ENCODE measurements at regions not wholly inside any gene's neighbourhood (a gene's known extent, or its start where the extent isn't known, plus 50 kb on each side); places are given as distances from the start of the nearest gene placed in this dataset.
"Not testable (repeated sequence)": the region's sequence is repeated elsewhere in the genome, so short reads cannot be mapped to it uniquely, and the experiment has no call there.

DNA sequence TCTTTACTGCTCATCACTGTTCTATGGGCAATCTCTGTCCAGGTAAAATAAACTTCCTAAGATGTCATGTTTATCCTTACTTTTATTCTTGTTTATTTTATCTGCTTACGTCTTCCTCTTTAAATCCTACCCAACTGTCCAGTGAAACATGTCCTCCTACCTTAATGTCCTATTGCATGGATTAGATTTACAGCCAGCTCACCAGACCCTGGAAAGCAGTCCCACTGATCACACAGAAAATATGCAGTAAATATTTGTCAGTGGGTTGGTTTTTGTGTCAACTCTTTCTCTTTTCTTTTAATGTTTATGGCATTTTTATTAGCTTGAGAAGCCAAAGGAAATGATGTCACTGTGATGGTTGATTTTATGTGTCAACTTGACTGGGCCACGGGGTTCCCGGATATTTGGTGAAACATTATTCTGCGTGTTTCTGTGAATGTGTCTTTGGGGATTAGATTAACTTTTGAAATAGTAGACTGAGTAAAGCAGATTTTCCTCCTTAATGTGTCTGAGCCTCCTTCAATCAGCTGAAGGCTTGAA lies 258.3 kb downstream of the SRGAP2C start:
- DNase-seq (ENCODE audit: low read depth in 2 of 2) = no peak

DNA sequence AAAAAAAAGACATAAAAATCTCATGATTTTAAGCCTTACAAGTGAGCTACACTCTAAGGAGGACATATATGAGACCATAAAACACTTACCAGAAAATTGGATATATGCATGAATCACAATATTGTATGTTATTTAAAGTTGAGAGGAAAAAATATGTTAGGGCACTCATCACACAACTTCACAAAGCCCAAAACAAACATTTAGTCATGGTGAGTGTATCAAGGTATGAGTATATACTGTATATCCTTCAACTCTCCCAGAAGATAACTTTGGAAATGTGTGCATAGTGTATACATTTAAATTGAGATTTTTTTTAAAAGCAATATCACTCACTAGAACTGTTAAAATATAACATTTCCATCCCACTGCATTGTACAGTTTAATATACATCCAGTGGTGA lies 259.3 kb downstream of the SRGAP2C start:
- DNase-seq (ENCODE audit: low read depth in 2 of 2) = no peak

DNA sequence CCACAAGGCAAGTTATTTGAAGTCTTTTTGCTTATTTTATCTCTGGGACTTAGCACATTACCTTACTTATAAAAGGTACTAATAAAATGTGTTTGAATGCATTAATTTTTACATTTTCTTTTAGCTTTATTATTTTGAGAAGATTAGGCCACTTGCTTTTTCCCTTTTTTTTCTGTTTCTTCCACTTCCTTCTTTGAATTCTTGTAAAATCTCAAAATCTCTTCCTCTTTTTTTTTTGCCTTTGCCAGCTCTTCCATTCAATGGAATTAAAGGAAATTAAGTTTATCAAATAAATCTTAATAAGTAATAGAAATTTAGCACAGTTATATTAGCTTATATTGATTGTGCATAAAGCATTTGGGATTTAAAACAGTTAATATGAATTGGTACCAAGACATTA lies 260.9 kb downstream of the SRGAP2C start:
- no peak for DNase-seq (ENCODE audit: low read depth in 2 of 2)

DNA sequence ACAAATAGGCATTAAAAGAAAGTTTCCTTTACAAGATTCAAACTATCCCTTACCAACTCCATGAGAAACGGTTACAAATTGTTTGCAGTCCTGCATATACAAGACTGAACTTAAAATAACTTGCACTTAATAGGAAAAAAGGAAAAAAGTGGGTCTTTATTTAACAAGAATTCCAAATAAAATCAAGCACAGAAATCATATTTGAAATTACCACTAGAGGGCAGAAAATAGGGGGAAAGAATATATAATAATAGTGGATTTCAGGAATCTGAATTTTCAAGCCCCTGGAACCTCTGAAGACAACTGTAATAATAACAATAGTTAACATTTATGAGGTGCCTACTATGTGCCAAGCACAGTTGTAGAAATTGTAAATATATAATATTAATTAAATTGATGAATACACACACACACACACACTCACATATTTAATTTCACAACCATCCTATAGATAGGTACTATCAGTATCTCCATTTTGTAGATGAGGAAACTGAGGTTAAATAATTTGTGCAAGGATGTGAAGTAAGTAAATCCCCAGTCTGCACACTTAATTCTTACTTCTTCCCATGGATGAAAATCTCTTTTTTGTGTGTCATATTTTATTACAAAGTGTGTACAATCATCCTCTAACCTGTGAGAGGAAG lies 262.6 kb downstream of the SRGAP2C start:
- DNase-seq (ENCODE audit: low read depth in 2 of 2) = not testable (repeated sequence)

DNA sequence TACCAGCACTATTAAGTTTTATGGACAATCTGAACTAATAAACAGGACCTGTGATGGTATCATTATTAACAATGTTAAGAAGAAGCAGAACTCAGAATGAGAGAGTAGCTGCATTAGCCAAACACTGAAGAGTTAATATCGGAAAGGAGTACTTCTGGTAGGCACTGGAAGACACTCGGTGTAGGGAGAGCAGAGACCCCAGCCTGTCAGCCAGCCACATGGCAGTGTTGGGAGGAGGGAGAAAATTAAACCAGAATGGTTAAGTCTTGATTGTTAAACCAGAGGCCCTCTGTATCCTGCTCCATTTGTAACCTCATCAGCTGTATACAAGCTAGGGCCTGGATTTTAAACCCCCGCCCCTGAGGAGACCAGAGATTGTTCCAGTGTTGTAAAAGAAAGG lies 263.3 kb downstream of the SRGAP2C start:
- DNase-seq (ENCODE audit: low read depth in 2 of 2) = not testable (repeated sequence)

DNA sequence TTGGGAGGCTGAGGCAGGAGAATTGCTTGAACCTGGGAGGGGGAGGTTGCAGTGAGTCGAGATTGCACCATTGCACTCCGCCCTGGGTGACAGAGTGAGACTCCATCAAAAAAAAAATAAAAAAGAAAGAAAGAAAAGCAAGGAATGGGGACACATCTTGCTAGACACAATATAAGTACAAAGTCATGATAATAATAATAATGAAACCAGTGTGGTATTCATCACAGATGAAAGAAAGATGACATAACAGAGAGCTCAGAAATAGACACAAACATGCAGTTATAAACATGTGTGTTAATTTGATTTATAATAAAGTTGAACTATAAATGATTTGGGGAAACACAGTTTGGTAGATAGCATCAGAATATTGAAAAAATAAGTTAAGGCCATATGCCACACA lies 264.1 kb downstream of the SRGAP2C start:
- no peak for DNase-seq (ENCODE audit: low read depth in 2 of 2)

DNA sequence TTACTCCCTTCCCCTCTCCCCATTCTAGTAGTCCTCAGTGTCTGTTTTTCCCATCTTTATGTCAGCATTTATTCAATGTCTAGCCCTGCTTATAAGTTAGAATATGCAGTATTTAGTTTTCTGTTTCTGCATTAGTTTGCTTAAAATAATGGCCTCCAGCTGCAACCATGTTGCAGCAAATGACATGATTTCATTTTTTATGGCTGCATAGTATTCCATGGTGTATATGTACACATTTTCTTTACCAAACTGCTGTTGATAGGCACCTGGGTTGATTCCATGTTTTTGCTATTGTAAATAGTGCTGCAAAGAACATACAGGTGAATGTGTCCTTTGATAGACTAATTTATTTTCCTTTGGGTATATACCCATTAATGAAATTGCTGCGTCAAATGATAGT lies 267.7 kb downstream of the SRGAP2C start:
- no peak for DNase-seq (ENCODE audit: low read depth in 2 of 2)

DNA sequence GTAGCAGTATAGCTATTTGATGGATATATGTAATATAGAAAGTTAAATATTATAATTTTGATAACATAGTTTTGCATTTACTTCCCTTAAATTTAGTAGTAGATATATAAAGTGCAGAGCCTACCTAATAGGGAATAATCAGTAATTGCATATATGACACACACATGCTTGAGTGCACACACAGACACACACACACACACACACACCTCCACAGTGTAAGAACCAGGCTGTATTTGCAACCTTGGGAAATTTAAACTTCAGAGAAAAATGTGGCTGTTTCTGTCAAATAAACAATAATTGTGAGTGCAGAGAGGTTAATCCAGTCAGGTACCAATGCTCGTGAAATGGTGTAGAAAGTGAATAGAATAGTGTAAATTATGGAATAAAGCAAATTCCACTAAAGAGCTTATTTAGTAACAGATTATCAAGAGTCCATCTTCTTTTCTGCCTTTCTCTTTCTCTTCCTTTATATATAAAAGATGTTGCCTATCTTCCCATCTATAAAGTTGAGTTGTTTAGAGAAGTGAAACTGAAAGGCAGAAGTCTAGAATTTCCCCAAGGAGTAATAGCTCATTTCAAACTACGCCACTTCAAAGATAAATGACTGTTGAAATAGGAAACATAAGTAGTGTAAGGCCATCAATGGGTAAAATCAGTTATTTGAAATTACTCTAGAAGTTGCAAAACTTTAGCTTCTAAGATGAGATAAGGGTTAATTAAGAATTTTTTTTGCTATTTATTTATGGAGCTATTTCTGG lies 273.7 kb downstream of the SRGAP2C start:
- DNase-seq (ENCODE audit: low read depth in 2 of 2) = no peak

DNA sequence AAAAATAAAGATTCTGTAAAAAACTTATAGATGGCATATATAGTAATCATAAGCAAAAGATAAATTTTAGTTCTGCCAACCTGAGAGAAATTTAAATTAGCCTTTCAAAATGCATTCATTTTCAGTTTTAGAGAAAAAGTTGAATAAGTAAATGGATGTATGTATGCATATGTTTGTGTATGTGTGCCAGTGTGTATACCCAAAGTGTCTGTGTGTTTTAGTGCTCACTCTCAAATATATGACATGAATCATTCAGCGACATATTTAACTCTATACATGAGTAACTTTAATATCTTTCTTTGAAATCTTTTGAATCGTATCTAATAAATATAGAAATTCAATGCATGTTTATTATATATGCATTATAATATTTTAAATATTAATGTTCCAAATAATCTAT lies 274.5 kb downstream of the SRGAP2C start:
- no peak for DNase-seq (ENCODE audit: low read depth in 2 of 2)

DNA sequence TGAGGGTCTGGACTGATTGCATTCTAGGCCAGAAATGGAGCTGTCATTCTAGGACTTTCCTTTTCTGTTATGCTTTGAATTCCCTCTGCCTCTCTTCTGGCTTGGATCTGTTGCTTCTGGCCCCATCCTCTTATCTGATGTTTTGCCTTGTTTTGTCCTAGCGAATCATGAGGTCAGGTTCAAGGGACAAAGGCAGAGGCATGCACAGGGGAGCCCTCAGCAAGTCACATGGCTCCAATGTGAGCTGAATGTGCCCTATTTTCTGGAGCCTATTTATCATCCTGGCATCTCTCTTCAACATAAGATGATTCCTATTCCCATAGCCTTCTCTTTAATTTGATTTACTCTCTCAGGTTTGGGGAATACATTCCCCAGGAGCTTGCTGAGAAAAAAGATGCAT lies 284.6 kb downstream of the SRGAP2C start:
- DNase-seq (ENCODE audit: low read depth in 2 of 2) = not testable (repeated sequence)

DNA sequence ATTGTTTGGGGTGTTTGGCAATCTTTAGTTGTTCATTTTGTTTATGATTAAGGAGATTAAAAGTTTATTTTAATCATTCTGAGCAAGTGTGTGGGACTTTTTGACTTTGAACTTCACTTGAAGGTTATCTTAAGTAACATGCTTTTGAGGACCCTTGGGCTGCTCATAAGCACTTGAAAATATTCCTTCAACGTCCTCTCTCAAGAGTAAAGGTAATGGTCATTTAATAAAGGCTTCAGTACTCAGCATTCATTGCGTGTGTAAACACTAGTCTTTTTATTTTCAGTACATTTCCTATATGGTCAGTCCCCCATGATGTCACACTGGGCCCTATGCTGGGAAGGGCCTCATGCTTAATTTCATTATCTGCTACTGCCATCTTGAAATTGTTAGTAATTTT lies 285.6 kb downstream of the SRGAP2C start:
- DNase-seq (ENCODE audit: low read depth in 2 of 2) = not testable (repeated sequence)

DNA sequence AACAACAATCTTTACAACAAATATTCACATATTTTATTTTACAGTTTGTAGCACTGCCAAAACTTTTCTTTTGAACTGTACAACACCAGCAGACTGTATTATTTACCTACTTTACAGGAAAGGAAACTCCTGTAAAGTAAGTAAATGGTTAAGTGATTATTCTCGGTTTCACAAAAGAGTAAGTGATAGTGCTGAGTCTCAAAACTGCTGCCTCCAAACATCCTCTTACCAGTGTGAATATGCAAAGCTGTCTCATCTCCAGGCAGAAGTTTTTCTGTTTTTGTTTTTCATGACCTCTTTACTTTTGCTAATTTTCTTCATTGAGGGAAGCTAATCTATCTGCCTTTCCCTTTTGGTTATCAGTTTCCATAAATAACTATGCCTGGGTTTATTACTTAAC lies 286.7 kb downstream of the SRGAP2C start:
- DNase-seq (ENCODE audit: low read depth in 2 of 2) = no peak

DNA sequence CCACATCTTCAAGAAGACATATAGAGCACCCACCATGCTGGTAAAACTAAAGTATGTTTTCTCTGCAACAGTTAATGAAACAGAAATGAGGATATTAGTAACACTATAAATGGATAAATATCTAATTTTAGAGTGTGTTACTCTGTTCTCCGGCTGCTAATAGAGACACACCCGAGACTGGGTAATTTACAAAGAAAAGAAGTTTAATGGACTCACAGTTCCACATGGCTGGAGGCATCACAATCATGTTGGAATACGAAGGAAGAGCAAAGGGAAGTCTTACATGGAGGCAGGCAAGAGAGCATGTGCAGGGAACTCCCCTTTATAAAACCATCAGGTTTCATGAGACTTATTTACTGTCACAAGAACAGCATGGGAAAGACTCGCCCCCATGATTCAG lies 287.2 kb downstream of the SRGAP2C start:
- no peak for DNase-seq (ENCODE audit: low read depth in 2 of 2)

DNA sequence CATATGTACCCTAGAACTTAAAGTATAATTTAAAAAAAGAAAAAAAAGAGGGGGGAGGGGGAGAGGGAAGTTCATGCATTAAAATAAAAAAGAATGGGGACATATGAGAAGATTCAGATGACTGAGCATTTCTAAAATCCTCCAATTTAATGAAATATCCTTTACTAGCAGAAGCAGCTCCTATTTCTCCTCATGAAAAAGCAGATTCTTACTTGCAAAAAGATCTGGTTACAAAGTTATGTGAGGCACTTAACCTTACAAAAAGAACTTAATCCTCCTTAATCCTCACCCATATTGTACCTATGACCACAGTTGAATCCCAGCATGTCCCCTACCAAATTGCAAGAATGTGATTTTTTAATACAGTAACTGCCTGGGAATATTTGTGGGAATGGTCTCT lies 298.5 kb downstream of the SRGAP2C start:
- DNase-seq (ENCODE audit: low read depth in 2 of 2) = no peak

DNA sequence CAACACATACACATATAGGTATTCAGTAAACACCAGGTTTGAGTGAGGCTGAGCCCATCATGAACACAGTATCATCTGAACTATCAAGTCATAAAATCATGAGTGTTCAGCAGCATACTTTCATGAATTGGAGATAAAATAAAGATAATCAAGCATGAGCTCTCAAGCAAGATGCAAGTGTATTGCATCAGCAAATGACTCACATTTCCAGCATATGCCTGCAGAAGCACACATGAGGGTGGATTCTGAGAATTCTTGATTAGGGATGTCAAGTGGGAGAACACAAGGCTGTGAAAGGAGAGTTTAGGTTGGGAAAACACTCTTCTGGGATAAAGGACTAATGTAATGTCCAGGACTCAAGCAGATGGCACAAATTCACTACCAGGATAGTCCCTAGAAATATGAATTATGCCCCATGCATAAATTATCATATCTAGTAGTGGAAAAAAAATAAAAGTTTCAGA lies 299.2 kb downstream of the SRGAP2C start:
- DNase-seq (ENCODE audit: low read depth in 2 of 2) = no peak

DNA sequence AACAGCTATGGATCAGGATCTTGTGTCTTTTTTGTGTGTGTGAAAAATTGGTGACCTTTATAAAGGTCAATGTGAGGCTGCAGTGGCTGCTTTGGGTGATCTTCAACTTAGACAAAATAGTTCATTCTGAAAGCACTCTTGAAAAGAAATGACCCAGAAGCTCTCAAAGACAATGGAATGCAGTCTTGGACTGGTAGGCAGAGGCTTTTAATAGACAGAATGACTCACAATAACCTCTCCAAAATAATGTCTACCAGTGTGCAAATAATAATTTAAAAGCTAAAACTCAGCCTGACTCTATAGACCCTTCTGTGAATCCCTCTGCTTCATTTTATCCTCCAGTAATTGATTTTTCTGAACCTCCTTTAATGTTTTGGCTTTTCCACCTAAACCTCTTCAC lies 310.0 kb downstream of the SRGAP2C start:
- DNase-seq (ENCODE audit: low read depth in 2 of 2) = not testable (repeated sequence)

DNA sequence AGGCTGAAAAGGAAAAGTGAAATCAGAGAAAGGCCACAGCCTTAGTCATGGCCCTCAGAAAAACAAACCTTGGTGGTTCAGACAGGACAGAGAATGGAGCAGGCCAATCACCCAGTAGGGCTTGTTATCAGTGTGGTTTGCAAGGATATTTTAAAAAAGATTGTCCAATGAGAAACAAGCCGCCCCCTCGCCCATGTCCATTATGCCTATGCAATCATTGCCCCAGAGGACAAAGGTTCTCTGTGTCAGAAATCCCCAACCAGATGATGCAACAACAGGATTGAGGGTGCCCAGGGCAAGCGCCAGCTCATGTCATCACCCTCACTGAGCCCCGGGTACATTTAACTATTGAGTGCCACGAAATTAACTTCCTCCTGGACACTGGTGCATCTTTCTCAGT lies 326.7 kb downstream of the SRGAP2C start:
- not testable (repeated sequence) for DNase-seq (ENCODE audit: low read depth in 2 of 2)

DNA sequence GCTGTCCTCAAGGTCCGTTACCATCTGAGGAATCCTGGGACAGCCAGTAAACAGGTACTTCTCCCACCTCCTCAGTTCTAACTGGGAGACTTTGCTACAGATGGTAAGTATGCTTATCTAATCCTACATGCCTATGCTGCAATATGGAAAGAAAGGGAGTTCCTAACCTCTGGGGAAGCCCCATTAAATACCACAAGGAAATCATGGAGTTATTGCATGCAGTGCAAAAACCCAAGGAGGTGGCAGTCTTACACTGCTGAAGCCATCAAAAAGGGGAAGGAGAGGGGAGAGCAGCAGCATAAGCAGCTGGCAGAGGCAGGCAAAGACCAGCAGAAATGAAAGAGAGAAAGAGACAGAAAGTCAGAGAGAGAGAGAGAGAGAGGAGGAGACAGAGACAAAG lies 327.1 kb downstream of the SRGAP2C start:
- DNase-seq (ENCODE audit: low read depth in 2 of 2) = not testable (repeated sequence)

DNA sequence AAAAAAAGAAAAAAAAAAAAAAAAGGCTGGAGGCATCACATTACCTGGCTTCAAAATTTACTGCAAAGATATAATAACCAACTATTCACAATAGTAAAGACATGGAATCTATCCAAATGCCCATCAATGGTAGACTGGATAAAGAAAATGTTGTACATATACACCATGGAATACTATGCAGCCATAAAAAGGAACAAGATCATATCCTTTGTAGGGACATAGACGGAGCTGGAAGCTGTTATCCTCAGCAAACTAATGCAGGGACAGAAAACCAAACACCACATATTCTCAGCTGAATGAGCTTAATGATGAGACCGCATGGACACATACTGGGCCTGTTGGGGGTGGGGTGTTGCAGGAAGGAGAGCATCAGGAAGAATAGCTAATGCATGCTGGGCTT lies 330.5 kb downstream of the SRGAP2C start:
- DNase-seq (ENCODE audit: low read depth in 2 of 2) = no peak

DNA sequence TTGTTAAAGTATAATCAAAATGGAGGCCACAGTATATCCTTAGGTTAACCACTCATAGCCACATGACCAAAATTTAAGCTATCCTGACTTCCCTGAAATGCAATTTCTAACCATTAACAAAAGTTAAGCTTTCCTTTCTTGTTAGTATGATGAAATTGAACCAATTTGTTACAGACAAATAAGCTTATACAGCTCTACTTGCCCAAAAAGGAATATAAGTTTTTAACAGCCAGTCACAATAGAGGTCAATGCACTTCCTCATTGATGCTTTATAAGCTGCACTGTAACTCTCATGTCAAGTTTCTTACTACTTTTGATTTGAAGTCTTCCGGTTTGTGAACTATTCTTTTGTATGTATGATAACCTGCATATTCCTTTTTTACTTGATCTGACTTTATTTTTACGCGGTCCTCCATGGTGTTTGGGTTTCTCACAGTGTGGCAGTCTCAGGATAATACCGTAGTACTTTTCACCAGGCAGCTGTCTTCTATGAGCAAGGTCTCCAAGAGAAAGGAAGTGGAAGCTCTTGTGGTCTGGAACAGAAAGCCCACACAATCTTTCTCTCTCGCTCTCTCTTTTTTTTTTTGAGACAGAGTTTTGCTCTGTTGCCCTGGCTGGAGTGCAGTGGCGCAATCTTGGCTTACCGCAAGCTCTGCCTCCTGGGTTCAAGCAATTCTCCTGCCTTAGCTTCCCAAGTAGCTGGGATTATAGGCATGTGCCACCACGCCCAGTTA lies 331.6 kb downstream of the SRGAP2C start:
- DNase-seq (ENCODE audit: low read depth in 2 of 2) = no peak

DNA sequence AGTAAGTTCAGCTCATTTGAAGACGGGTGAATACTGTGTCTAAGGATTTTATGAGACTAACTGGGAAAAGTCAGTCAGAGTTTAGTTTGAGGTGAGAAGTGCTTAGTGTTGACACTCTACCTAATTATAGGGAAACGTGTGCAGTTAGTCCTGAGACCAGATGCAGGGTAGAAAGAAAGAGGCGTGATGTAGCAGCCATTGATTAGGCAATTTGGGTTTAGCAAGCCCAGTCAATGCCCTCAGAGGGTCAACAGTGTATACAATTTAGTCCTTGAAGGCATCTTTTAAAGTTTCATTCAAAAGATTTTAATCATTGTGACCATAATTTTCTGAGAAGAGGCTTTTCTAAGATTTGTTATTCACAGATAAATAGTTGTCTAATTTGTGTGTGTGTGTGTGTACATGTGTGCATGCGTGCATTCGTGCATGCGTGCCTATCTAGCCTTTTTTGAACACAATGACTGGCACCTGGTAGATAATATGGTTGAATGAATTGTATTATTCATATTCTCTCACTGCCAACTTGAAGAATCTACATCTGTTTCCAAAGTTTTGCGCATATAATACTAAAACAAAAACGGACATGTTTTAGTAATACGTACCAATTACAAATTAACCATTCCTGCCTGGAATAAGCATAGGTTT lies 332.9 kb downstream of the SRGAP2C start:
- DNase-seq (ENCODE audit: low read depth in 2 of 2) = no peak

DNA sequence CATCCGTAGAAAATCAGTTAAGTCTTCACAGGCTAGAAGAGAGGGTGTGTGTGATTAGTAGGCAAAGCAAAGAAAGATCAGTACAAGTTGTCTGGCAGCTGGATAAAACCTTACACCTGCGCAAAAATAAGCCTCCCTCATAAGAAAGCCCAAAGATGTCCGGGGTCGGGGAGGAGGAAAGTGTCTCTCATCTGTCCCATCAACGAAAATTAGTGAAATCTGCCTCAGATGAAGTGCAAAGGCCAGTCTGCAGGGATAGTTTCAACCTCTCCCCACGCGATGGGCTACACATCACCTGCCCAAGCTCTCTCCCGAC lies 333.9 kb downstream of the SRGAP2C start:
- no peak for DNase-seq (ENCODE audit: low read depth in 2 of 2)

All from stimulated activated CD8-positive, alpha-beta memory T cell treated with anti-CD3 and anti-CD28 coated beads, Interleukin-2, amount 100 ng/mL, for 1 hour (primary cell).